Right kidney (tissue), 1 donor: ENCODE measurements at regions not wholly inside any gene's neighbourhood (a gene's known extent, or its start where the extent isn't known, plus 50 kb on each side); places are given as distances from the start of the nearest gene placed in this dataset.

ENCODE experiments used
- DNase-seq: peaks from one replicate; pipeline ENCODE4 v3.0.0-alpha.2; 2016

DNA sequence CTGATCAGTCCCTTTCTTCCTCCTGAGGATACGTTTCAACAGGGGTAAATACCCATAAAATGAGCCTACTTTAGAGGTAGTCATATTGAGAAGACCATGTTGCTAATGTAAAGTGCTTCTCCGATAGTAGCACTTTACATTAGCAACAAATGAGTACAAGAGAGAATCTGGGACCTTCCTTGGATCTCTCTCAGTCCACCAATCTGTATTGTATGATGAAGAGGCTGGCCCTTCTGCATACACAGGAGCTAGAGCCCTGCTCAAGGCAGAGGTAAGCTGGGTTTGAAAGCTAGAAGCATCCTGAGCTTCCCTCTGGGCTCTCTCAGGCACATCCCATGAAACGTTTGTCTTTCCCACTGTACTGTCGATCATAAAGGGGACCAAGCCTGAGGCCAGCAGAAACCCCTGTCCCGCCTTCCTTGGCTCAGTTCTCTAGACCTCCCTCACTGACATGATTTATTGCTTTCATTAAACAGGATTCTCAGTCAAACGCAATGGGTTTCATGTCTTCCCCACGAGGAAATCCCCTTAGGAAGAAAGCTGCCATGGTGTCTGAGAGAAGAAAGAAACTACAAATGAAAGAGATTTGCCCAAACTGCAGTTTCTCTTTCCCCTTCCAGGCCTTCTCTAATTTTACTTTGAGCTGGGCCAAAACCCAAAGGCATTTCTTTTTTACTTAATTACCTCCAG lies 62.8 kb upstream of the BCAR3 start:
- no peak for DNase-seq

GRCh38 chr1:93743465-93743864 lies 61.8 kb upstream of the BCAR3 start:
- no peak for DNase-seq

DNA sequence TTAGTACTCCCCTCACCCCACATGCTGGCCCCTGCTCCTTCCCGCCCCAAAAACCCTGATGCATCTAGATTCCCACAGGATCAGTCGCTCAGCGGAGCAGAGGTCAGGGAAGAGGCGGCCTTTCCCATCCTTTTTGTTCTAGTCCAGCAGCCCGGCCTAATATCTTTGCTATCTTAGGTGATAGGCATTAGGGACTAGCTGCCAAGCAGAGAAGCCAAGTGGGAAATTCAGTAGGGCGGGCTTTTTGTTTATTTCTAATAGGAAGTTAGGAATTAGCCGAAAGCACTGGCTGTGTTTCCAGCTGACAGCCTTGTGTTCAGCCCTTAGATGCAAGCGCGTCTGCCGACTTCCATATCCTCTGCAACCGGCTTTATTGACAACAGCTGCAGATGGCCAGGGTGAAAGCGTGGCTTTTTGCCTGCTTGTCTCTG lies 59.0 kb upstream of the BCAR3 start:
- no peak for DNase-seq

DNA sequence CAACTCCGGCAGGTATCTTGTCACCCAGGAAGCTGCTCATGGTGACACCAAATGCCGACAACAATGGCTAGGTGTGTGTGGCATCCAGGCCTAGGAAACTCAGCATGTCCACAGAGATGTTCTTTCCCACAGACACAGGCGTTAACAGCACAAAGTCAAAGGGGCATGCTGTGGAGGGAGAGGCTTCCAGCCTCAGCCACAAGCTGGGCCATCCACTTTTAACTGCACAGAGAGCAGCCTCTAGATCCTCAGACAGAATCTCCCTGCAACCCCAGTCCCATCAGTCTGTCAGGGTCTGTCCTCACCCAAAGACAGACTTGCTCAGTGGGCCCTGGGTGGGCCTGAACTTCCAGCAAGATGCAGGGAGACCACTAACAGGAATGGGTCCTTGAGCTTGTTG lies 58.5 kb upstream of the BCAR3 start:
- DNase-seq = no peak

DNA sequence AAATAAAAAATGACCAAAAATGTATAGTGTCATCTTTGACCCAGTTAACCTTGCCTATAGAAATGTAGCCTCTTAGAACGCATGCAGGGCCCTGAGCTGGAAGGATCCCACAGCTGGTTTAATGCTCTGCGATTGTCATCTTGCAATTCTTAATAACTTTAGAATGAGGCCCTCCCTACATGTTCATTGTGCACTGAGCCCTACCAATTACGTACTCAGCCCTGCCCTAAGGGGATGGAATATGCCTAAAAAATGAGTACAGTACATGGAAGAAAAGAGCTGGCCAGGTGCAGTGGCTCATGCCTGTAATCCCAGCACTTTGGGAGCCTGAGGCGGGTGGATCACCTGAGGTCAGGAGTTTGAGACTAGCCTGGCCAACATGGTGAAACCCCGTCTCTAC lies 57.8 kb upstream of the BCAR3 start:
- no peak for DNase-seq

GRCh38 chr1:93738926-93739325 lies 57.3 kb upstream of the BCAR3 start:
- no peak for DNase-seq

DNA sequence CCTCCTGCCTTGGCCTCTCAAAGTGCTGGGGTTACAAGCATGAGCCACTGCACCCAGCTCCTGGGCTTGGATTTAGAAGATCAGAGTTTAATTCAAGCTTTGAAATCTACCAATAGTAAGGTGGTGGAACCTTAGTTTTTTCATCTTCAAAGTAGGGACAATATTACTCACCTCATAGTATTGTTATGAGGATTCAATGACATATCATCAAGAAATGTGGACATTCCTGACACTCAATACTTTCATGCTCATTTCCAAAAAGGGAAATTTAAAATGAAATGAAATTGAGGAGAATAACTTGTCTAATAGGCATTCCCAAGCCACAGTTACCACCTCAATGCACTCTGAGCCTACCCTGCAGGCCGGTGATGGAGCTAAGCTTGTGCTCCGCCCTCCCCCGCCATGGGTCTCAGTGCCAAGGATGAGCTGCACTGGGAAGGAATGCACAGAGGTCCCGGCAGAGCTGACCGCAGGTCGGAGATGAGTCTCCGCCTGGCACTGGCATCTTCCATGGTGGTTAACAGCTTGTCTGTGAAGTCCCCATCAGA lies 56.5 kb upstream of the BCAR3 start:
- DNase-seq = no peak

DNA sequence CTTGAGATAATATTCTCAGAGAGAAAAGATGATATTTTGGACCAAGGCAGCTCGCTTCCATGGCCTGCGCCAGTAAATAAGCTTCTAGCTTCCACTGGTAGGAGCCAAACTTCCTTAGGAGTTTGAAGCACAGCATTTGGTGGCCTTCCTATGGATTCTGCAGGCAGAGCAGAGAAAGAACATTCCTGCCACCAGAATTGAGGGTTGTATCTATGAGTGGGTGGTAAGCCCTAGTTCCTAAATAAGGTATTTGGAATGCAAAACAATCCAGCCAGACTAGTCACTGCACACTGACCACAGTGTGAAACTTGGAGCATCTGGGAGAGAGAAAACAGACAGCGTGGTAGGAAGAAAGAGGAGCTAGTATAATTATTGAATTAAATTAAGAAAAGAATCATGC lies 54.1 kb upstream of the BCAR3 start:
- DNase-seq = no peak

GRCh38 chr1:93734999-93735398 lies 53.4 kb upstream of the BCAR3 start:
- DNase-seq = no peak

- DNase-seq = no peak
Observed at GRCh38 chr1:93733340-93733739, 51.7 kb upstream of the BCAR3 start.

GRCh38 chr1:93732514-93732913 lies 50.9 kb upstream of the BCAR3 start:
- no peak for DNase-seq
